ENCODE measurements at regions not wholly inside any gene's neighbourhood (a gene's known extent, or its start where the extent isn't known, plus 50 kb on each side); places are given as distances from the start of the nearest gene placed in this dataset.

DNA sequence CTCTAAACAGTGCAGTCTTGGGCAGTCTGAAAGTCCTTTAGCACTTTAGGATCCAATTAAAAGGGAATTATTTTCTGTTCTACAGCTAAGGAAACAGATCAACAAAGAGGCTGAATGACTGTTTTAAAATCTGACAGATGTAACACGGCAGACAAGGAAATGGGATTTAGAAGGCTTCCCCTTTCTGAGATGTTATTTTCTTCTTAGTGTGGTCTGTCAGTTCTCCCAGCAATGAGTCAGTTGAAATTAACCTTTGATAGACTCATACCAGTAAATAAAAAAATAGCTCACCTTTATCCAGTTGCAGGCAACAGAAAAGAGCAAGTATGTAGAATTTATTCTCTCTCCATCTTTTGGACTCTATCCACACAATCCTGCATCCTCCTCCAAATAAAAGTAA is 98.1 kb downstream of the NEDD1 start:
- TF ChIP-seq, protein P1, sequence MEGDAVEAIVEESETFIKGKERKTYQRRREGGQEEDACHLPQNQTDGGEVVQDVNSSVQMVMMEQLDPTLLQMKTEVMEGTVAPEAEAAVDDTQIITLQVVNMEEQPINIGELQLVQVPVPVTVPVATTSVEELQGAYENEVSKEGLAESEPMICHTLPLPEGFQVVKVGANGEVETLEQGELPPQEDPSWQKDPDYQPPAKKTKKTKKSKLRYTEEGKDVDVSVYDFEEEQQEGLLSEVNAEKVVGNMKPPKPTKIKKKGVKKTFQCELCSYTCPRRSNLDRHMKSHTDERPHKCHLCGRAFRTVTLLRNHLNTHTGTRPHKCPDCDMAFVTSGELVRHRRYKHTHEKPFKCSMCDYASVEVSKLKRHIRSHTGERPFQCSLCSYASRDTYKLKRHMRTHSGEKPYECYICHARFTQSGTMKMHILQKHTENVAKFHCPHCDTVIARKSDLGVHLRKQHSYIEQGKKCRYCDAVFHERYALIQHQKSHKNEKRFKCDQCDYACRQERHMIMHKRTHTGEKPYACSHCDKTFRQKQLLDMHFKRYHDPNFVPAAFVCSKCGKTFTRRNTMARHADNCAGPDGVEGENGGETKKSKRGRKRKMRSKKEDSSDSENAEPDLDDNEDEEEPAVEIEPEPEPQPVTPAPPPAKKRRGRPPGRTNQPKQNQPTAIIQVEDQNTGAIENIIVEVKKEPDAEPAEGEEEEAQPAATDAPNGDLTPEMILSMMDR (conservative IDR thresholded peaks at IDR 0.05; ENCODE audit: low read depth, low read length): no peak
- DNase-seq (ENCODE audit: low read depth): no peak

DNA sequence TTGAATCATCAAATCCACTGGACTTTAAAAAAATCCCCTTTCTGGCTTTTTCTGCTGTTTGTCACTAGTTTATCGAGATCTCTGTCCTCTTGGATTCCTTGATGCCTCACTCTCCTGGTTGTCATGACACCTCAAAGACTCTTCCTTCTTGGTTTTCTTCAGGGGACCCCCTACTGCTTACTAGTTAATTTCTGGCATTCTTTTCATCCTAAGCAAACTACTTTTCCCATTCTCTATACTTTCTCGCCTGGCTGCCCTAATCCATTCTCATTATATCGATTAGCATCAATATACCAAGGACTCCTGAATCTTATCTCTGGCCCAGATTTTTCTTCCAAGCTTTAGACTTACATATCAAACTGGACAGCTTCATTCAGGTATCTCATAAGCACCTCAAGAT is 98.6 kb downstream of the NEDD1 start:
- TF ChIP-seq, protein P1 (conservative IDR thresholded peaks at IDR 0.05; ENCODE audit: low read depth, low read length): no peak

More for the DNA sequence above, 98.1 kb downstream of the NEDD1 start:
- no peak overlapping the region for H3K4me3 ChIP-seq (ENCODE audit: low read length)

DNA sequence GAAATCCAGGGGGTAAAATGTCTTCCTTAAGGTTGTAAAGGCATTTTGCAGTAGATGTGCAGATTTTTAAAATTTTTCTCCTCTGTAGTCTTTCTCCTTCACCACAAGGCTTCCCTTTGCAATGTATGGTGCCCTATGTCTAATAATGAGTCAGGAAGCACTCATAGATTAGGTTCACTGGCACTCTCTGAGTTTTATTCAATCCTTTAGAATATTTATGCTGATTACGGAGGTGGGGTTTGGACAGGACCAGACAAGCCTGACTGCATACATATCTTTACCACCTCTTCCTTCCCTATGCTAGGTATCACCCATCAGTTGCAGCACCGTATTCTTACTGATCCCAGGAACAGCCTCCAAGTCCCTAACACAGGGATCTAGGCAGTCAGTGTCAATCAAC is 99.5 kb downstream of the NEDD1 start:
- no peak overlapping the region for H3K4me3 ChIP-seq (ENCODE audit: low read length)
- DNase-seq (ENCODE audit: low read depth): no peak
- TF ChIP-seq, protein P1 (conservative IDR thresholded peaks at IDR 0.05; ENCODE audit: low read depth, low read length): no peak

More for the DNA sequence above, 98.6 kb downstream of the NEDD1 start:
- DNase-seq (ENCODE audit: low read depth): no peak
- no peak overlapping the region for H3K4me3 ChIP-seq (ENCODE audit: low read length)

DNA sequence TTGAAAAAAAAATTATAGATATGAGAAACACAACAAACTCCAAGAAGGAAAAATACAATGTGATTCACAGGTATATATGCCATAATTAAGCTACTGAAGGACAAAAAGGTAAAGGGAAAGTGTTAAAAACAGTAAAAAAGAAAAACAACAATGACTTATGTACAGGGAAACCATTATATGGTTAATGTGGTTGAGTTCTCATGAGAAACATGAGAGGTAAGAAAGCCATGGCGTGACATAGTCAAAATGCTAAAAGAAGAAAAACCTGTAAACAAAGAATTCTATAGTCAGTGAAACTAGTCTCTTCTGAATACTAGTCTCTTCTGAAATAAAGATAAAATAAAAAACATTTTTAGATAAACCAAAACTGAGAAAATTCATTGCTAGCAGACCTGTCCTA is 109.1 kb downstream of the NEDD1 start:
- DNase-seq (ENCODE audit: low read depth): no peak
- H3K4me3 ChIP-seq (ENCODE audit: low read length): no peak overlapping the region
- TF ChIP-seq, protein P1 (conservative IDR thresholded peaks at IDR 0.05; ENCODE audit: low read depth, low read length): no peak

DNA sequence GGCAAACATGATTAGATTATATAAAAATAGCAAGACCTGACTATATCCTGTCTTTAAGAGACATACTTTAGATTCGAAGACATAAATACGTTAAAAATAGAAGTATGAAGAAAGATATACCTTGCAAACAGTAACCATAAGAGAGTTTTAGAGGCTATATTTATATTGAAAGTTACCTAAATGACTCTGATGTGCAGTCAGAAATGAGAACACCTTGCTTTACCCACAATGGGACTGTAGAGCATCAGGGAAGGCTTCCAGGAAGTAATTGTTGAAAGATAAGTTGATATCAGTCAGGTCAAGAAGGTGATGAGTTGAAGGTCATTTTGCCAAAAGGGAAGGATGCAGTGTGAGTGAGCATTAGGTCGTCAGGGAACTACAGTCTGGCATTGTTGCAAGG is 110.2 kb downstream of the NEDD1 start:
- no peak overlapping the region for H3K4me3 ChIP-seq (ENCODE audit: low read length)
- no peak for DNase-seq (ENCODE audit: low read depth)
- TF ChIP-seq, protein P1 (conservative IDR thresholded peaks at IDR 0.05; ENCODE audit: low read depth, low read length): no peak

DNA sequence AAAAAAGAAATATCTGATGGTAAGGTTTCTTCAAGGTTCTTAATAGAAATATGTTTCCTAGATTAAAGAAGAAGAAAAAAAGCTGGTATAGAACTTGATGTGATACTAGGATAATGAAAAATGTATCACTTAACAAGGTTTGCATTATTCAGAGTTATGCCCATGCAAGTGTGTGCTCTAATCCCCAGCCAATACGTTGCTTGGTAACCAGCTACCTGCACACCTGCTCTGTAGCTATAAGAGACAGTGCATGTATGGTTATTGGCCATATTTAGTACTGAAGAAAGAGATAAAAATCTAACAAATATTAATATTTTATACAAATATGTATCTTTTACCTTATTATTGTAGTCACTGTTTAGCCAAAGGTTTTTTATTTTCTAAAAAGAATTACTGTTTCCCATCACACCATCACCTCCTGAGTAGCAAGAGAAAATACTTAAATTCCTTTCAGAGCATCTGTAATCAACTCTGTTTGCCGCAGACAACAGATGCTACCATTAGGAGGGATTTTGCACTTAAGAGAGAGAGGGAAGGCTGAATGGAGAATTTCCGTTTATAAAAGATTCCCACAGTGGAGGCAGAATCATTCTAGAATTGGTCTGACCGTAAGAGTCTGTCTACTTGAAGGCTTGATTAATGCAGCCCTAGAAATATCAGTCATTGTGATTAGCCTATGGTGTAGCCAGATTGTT is 115.6 kb downstream of the NEDD1 start:
- TF ChIP-seq, protein P1 (conservative IDR thresholded peaks at IDR 0.05; ENCODE audit: low read depth, low read length): no peak
- no peak for DNase-seq (ENCODE audit: low read depth)
- no peak overlapping the region for H3K4me3 ChIP-seq (ENCODE audit: low read length)

DNA sequence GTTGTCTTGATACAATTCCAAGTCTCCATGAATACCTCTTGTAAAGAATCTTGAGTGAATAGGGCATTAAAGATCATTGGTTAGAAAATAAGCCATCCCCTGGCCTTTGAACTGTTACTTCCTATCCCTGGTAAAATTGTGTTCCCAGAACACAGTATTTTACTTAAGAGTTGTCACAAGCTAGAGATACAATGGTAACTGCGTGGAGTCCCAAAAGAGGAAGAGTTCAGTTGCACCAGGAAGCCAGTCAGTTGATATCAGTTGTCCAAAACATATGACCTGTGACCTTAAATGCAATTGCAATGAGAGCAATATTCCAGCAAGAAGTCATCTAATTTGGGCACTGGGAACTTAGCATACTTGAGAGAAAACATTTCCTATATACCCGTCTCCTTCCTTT is 117.3 kb downstream of the NEDD1 start:
- TF ChIP-seq, protein P1 (conservative IDR thresholded peaks at IDR 0.05; ENCODE audit: low read depth, low read length): no peak

More for the DNA sequence above, 117.3 kb downstream of the NEDD1 start:
- no peak overlapping the region for H3K4me3 ChIP-seq (ENCODE audit: low read length)
- DNase-seq (ENCODE audit: low read depth): no peak

Data from retinal pigment epithelial cell (primary cell).